ENCODE measurements at regions not wholly inside any gene's neighbourhood (a gene's known extent, or its start where the extent isn't known, plus 50 kb on each side); places are given as distances from the start of the nearest gene placed in this dataset.

GRCh38 chr17:79322211-79323123 is 247.8 kb downstream of the ENGASE start:
- TF ChIP-seq CHD4 (IDR thresholded peaks at IDR 0.05; ENCODE audit: borderline replicate concordance) (no peak), CTCF (IDR thresholded peaks at IDR 0.05) (no peak), ESRRA (IDR thresholded peaks at IDR 0.05; ENCODE audit: borderline replicate concordance, low read length) (no peak), CBX2 (IDR thresholded peaks at IDR 0.05; ENCODE audit: borderline replicate concordance, low read depth) (no peak), RAD21 (conservative IDR thresholded peaks at IDR 0.05 in 1 of 2, IDR thresholded peaks at IDR 0.05 in 1 of 2) (no peak), POLR2A (IDR thresholded peaks at IDR 0.05; ENCODE audit: low read length) (no peak), EP300 (IDR thresholded peaks at IDR 0.05) (no peak), USF2 (IDR thresholded peaks at IDR 0.05) (no peak)

All from A549 (cell line).